ENCODE measurements at regions not wholly inside any gene's neighbourhood (a gene's known extent, or its start where the extent isn't known, plus 50 kb on each side); places are given as distances from the start of the nearest gene placed in this dataset.

DNA sequence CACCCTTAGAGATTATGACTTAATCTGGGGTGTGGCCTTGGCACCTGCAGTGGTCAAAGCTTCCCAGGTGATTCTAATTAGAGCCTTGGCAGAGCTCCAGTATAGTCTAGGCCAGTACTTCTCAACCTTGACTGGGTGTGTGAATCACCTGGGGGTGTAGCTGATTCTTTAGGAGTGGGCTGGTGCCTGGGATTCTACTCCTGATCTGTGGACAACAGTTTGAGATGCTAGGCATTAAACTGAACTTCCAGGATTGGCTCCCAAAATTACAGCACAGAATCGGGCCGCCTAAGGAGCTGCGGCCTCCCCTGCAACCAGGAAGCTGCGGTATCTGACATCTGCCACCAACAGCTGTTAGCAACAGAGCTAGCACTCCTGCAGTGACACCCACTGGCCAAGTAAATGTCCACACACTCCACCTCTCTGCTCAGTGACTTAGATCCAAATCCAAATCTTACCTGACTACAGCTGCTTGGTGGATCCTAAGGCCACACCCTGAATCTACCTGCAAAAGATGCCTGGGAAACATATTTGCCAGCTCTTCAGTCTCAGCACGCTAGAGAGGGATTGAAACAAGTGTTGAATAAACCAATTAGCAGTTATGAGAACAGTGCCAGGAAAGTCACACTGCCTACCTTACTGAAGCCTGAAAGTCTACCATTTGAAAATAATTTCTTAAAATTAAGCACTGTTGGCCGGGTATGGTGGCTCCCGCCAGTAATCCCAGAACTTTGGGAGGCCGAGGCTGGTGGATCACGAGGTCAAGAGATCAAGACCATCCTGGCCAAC lies 126.7 kb downstream of the UNC5CL start (continued):
- TF ChIP-seq RAD21 (CRISPR knock-in tag; conservative IDR thresholded peaks at IDR 0.05 in 1 of 2, IDR thresholded peaks at IDR 0.05 in 1 of 2) (peak; percentile 77 to 82), TCF3 (CRISPR knock-in tag; IDR thresholded peaks at IDR 0.05) (peak; percentile 23; the same call in 1 of the 2 replicates), PURB (CRISPR knock-in tag; IDR thresholded peaks at IDR 0.05; ENCODE audit: low read depth) (no peak), RFX5 (IDR thresholded peaks at IDR 0.05; ENCODE audit: low read depth, low read length) (no peak), NFRKB (IDR thresholded peaks at IDR 0.05; ENCODE audit: low read depth) (no peak), ESRRA (IDR thresholded peaks at IDR 0.05; ENCODE audit: borderline replicate concordance, low read depth) (peak; percentile 21; the same call in 1 of the 2 replicates), JUND (IDR thresholded peaks at IDR 0.05; ENCODE audit: borderline replicate concordance, low read depth, low read length) (peak; percentile 27; the same call in 1 of the 2 replicates), JUND (tag; IDR thresholded peaks at IDR 0.05; ENCODE audit: borderline replicate concordance, low read depth, low read length) (no peak; the same call in 2 of the 3 replicates), CHD4 (IDR thresholded peaks at IDR 0.05; ENCODE audit: insufficient read depth, insufficient replicate concordance, low read depth, low read length, poor library complexity, severe bottlenecking) (no peak), KLF16 (IDR thresholded peaks at IDR 0.05) (0 out of 2 replicates have a peak, but pooled peaks have one; percentile 48), RBM17 (IDR thresholded peaks at IDR 0.05; ENCODE audit: borderline replicate concordance, low read depth, low read length) (no peak)
- TF ChIP-seq, protein P1, sequence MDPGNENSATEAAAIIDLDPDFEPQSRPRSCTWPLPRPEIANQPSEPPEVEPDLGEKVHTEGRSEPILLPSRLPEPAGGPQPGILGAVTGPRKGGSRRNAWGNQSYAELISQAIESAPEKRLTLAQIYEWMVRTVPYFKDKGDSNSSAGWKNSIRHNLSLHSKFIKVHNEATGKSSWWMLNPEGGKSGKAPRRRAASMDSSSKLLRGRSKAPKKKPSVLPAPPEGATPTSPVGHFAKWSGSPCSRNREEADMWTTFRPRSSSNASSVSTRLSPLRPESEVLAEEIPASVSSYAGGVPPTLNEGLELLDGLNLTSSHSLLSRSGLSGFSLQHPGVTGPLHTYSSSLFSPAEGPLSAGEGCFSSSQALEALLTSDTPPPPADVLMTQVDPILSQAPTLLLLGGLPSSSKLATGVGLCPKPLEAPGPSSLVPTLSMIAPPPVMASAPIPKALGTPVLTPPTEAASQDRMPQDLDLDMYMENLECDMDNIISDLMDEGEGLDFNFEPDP (CRISPR knock-in tag; IDR thresholded peaks at IDR 0.05), result no peak
- TF ChIP-seq, protein P2, sequence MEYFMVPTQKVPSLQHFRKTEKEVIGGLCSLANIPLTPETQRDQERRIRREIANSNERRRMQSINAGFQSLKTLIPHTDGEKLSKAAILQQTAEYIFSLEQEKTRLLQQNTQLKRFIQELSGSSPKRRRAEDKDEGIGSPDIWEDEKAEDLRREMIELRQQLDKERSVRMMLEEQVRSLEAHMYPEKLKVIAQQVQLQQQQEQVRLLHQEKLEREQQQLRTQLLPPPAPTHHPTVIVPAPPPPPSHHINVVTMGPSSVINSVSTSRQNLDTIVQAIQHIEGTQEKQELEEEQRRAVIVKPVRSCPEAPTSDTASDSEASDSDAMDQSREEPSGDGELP (CRISPR knock-in tag; IDR thresholded peaks at IDR 0.05; ENCODE audit: borderline replicate concordance), result peak; percentile 99
- TF ChIP-seq, protein P3, sequence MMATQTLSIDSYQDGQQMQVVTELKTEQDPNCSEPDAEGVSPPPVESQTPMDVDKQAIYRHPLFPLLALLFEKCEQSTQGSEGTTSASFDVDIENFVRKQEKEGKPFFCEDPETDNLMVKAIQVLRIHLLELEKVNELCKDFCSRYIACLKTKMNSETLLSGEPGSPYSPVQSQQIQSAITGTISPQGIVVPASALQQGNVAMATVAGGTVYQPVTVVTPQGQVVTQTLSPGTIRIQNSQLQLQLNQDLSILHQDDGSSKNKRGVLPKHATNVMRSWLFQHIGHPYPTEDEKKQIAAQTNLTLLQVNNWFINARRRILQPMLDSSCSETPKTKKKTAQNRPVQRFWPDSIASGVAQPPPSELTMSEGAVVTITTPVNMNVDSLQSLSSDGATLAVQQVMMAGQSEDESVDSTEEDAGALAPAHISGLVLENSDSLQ (IDR thresholded peaks at IDR 0.05), result 0 out of 2 replicates have a peak, but pooled peaks have one; percentile 23
- TF ChIP-seq, protein P4, sequence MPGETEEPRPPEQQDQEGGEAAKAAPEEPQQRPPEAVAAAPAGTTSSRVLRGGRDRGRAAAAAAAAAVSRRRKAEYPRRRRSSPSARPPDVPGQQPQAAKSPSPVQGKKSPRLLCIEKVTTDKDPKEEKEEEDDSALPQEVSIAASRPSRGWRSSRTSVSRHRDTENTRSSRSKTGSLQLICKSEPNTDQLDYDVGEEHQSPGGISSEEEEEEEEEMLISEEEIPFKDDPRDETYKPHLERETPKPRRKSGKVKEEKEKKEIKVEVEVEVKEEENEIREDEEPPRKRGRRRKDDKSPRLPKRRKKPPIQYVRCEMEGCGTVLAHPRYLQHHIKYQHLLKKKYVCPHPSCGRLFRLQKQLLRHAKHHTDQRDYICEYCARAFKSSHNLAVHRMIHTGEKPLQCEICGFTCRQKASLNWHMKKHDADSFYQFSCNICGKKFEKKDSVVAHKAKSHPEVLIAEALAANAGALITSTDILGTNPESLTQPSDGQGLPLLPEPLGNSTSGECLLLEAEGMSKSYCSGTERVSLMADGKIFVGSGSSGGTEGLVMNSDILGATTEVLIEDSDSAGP (CRISPR knock-in tag; IDR thresholded peaks at IDR 0.05), result no peak
